Trophoblast cell (in vitro differentiated cells and primary cell): ENCODE measurements at regions not wholly inside any gene's neighbourhood (a gene's known extent, or its start where the extent isn't known, plus 50 kb on each side); places are given as distances from the start of the nearest gene placed in this dataset.

Source experiments
- DNase-seq, 2 donors: peaks; one replicate each; pipeline ENCODE4 v3.0.0-alpha.2; 2016
- H2AFZ ChIP-seq: 2 replicates; pipeline ENCODE4 v1.6.1; 2013; ENCODE audit warnings: low read length, moderate library complexity, mild to moderate bottlenecking; ENCODE audit not compliant: insufficient read depth, poor library complexity
- H2AK5ac ChIP-seq: 2 replicates; pipeline ENCODE4 v1.6.1; 2013; ENCODE audit warnings: mild to moderate bottlenecking, low read length
- H2BK120ac ChIP-seq: 2 replicates; pipeline ENCODE4 v1.6.1; 2013; ENCODE audit warnings: low read length, mild to moderate bottlenecking, moderate library complexity; ENCODE audit not compliant: insufficient read depth, poor library complexity
- H2BK12ac ChIP-seq: 2 replicates; pipeline ENCODE4 v1.6.1; 2013; ENCODE audit warnings: mild to moderate bottlenecking, low read length, moderate library complexity
- H2BK5ac ChIP-seq: 2 replicates; pipeline ENCODE4 v1.6.1; 2013; ENCODE audit warnings: low read length, low read depth, moderate library complexity, mild to moderate bottlenecking; ENCODE audit not compliant: poor library complexity
- H3K14ac ChIP-seq: 2 replicates; pipeline ENCODE4 v1.6.1; 2013; ENCODE audit warnings: mild to moderate bottlenecking, low read length
- H3K18ac ChIP-seq: 2 replicates; pipeline ENCODE4 v1.6.1; 2013; ENCODE audit warnings: mild to moderate bottlenecking, low read length
- H3K23ac ChIP-seq: 2 replicates; pipeline ENCODE4 v1.6.1; 2013; ENCODE audit warnings: low read length
- H3K27ac ChIP-seq: 2 replicates; pipeline ENCODE4 v1.5.1; 2013; ENCODE audit warnings: low read depth, mild to moderate bottlenecking, inconsistent platforms, low read length, moderate library complexity
- H3K27me3 ChIP-seq: 2 replicates; pipeline ENCODE4 v1.6.1; 2013; ENCODE audit warnings: inconsistent platforms, mild to moderate bottlenecking, low read length, moderate library complexity; ENCODE audit not compliant: insufficient read depth
- H3K36me3 ChIP-seq, 2 experiments: 1 replicate in 1 of 2; 2 replicates in 1 of 2; pipeline ENCODE4 v1.6.1; 2013; ENCODE audit warnings: low read length in 2 of 2, mild to moderate bottlenecking in 2 of 2, moderate library complexity in 1 of 2; ENCODE audit not compliant: insufficient read depth in 2 of 2, control insufficient read depth in 1 of 2
- H3K4ac ChIP-seq: 2 replicates; pipeline ENCODE4 v1.6.1; 2013; ENCODE audit warnings: low read depth, mild to moderate bottlenecking, low read length, moderate library complexity
- H3K4me1 ChIP-seq, 2 experiments: 1 replicate in 1 of 2; 2 replicates in 1 of 2; pipeline ENCODE4 v1.6.1; 2013; ENCODE audit warnings: low read length in 2 of 2, mild to moderate bottlenecking in 2 of 2, moderate library complexity in 1 of 2; ENCODE audit not compliant: insufficient read depth in 2 of 2, control insufficient read depth in 1 of 2
- H3K4me2 ChIP-seq: 2 replicates; pipeline ENCODE4 v1.6.1; 2013; ENCODE audit warnings: inconsistent platforms, mild to moderate bottlenecking, low read length, moderate library complexity
- H3K4me3 ChIP-seq: 2 replicates; pipeline ENCODE4 v1.5.1; 2013; ENCODE audit warnings: mild to moderate bottlenecking, low read depth, low read length, inconsistent platforms
- H3K79me1 ChIP-seq: one replicate; pipeline ENCODE4 v1.6.1; 2013; ENCODE audit warnings: low read length
- H3K79me2 ChIP-seq: 2 replicates; pipeline ENCODE4 v1.6.1; 2013; ENCODE audit warnings: low read length, mild to moderate bottlenecking; ENCODE audit not compliant: control insufficient read depth, insufficient read depth, poor library complexity
- H3K9ac ChIP-seq: 2 replicates; pipeline ENCODE4 v1.6.1; 2013; ENCODE audit warnings: mild to moderate bottlenecking, low read length
- H3K9me3 ChIP-seq: 2 replicates; pipeline ENCODE4 v1.6.1; 2013; ENCODE audit warnings: low read depth, mild to moderate bottlenecking, control low read depth, inconsistent platforms, low read length; ENCODE audit not compliant: insufficient read depth
- H4K12ac ChIP-seq: 2 replicates; pipeline ENCODE4 v1.6.1; 2013; ENCODE audit warnings: low read depth, mild to moderate bottlenecking, low read length, moderate library complexity
- H4K8ac ChIP-seq: 2 replicates; pipeline ENCODE4 v1.6.1; 2013; ENCODE audit warnings: low read depth, mild to moderate bottlenecking, low read length, moderate library complexity
- H4K91ac ChIP-seq: one replicate; pipeline ENCODE4 v1.6.1; 2013; ENCODE audit warnings: low read depth, mild to moderate bottlenecking, low read length, moderate library complexity
- WGBS: extraction: QIAGEN DNeasy Blood & Tissue Kit; methylation state at CpG from one replicate; pipeline ENCODE4 v1.1.7; 2013; ENCODE audit warnings: missing lambda C conversion rate; ENCODE audit not compliant: insufficient read length, insufficient coverage; ENCODE audit errors: extremely low coverage; 5-methylcytosine and 5-hydroxymethylcytosine counted together

GRCh38 chr6:119678961-119679360, 329.4 kb upstream of the MAN1A1 start:
- Histone ChIP-seq H4K12ac (no peak overlapping the region), H4K8ac (no peak overlapping the region), H3K14ac (no peak overlapping the region), H3K4me1 (no peaks in the 10 kb centered on the region), H3K36me3 (no peaks in the 10 kb centered on the region), H3K79me1 (no peaks in the 10 kb centered on the region), H3K27ac (no peak overlapping the region), H3K79me2 (no peaks in the 10 kb centered on the region), H3K18ac (no peak overlapping the region), H2BK12ac (no peak overlapping the region), H3K27me3 (no peaks in the 10 kb centered on the region), H3K4me3 (no peak overlapping the region), H2AFZ (no peak overlapping the region), H3K4me2 (no peak overlapping the region), H4K91ac (no peak overlapping the region), H3K23ac (no peak overlapping the region), H3K9ac (no peak overlapping the region), H3K9me3 (no peaks in the 10 kb centered on the region), H2BK120ac (no peak overlapping the region), H2BK5ac (no peak overlapping the region), H3K4ac (no peak overlapping the region), H2AK5ac (no peak overlapping the region)
- WGBS = 100% methylated on average over 2 of the region's 3 CpGs
- DNase-seq = no peak

DNA sequence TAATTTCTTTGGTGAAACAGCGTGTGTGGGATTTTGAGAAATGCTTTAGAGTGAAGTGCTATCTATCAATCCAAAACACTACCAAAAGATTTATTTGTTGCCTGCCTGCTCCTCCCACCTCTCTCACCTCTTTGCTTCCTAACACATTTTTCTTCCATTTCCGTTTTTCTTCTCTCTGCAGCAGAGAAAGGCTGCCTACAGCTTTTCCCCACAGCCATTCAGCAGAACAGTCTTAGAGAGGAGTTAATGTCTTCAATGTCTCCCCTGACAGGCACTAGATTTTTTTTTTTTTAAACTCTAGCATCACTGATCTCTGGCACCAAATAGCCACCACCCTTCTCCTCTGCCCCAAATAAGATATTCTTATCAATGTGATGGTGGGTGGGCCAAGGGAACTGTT, 327.8 kb upstream of the MAN1A1 start:
- no peak overlapping the region for H2AK5ac ChIP-seq
- WGBS = no CpG with 5 or more reads among the region's 2 CpGs
- H3K27ac ChIP-seq = no peak overlapping the region
- no peak overlapping the region for H3K4me3 ChIP-seq
- H3K36me3 ChIP-seq = no peaks in the 10 kb centered on the region
- no peak overlapping the region for H2BK5ac ChIP-seq
- no peak overlapping the region for H3K4me2 ChIP-seq
- DNase-seq = no peak
- H3K18ac ChIP-seq = no peak overlapping the region
- no peak overlapping the region for H4K91ac ChIP-seq
- no peak overlapping the region for H3K14ac ChIP-seq
- no peak overlapping the region for H2AFZ ChIP-seq
- no peak overlapping the region for H3K23ac ChIP-seq
- H4K8ac ChIP-seq = no peak overlapping the region
- no peaks in the 10 kb centered on the region for H3K79me2 ChIP-seq
- H3K4me1 ChIP-seq = no peaks in the 10 kb centered on the region
- no peak overlapping the region for H4K12ac ChIP-seq
- H2BK12ac ChIP-seq = no peak overlapping the region
- no peaks in the 10 kb centered on the region for H3K27me3 ChIP-seq
- H3K4ac ChIP-seq = no peak overlapping the region
- no peaks in the 10 kb centered on the region for H3K9me3 ChIP-seq
- no peak overlapping the region for H3K9ac ChIP-seq
- no peaks in the 10 kb centered on the region for H3K79me1 ChIP-seq
- no peak overlapping the region for H2BK120ac ChIP-seq

DNA sequence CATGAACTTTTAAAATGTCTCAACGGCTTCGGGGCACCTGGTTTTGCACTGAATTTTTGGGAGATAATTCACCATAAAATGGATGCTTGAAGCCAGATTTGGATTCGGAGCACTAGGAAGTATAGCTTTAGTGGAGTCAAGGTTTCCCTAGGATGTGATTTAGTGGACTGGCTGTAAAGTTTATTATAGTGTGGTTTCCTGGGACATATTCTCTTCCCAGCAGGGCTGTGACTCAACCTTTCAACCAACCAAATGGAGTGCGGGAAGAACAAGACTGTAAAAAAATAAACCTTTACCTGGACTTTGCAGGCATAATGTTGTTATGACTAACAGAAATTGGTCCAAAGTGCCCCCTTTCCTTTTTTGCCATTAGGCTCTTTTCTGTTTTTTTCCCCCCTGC, 327.4 kb upstream of the MAN1A1 start:
- DNase-seq = no peak
- Histone ChIP-seq H3K79me2 (no peaks in the 10 kb centered on the region), H4K8ac (no peak overlapping the region)

GRCh38 chr6:119676230-119676629, 326.7 kb upstream of the MAN1A1 start:
- Histone ChIP-seq H3K18ac (no peak overlapping the region), H3K4me2 (no peak overlapping the region), H3K9me3 (no peaks in the 10 kb centered on the region), H3K23ac (no peak overlapping the region), H2BK5ac (no peak overlapping the region), H3K14ac (no peak overlapping the region), H3K79me1 (no peaks in the 10 kb centered on the region), H2BK120ac (no peak overlapping the region), H4K8ac (no peak overlapping the region), H2AFZ (no peak overlapping the region), H3K4ac (no peak overlapping the region), H2BK12ac (no peak overlapping the region), H3K36me3 (no peaks in the 10 kb centered on the region), H3K4me1 (no peaks in the 10 kb centered on the region), H3K27ac (no peak overlapping the region), H4K91ac (no peak overlapping the region), H3K79me2 (no peaks in the 10 kb centered on the region), H3K4me3 (no peak overlapping the region), H3K9ac (no peak overlapping the region), H4K12ac (no peak overlapping the region), H3K27me3 (no peaks in the 10 kb centered on the region), H2AK5ac (no peak overlapping the region)
- WGBS = no CpG with 5 or more reads among the region's 1 CpG
- DNase-seq = no peak

More for the DNA sequence above, 327.4 kb upstream of the MAN1A1 start:
- no peak overlapping the region for H3K9ac ChIP-seq
- H2BK120ac ChIP-seq = no peak overlapping the region
- H3K27ac ChIP-seq = no peak overlapping the region
- H3K27me3 ChIP-seq = no peaks in the 10 kb centered on the region
- no peak overlapping the region for H2AK5ac ChIP-seq
- no peaks in the 10 kb centered on the region for H3K36me3 ChIP-seq
- H3K23ac ChIP-seq = no peak overlapping the region
- WGBS = no CpG with 5 or more reads among the region's 4 CpGs
- no peak overlapping the region for H2AFZ ChIP-seq
- H4K91ac ChIP-seq = no peak overlapping the region
- no peak overlapping the region for H3K4me3 ChIP-seq
- no peak overlapping the region for H3K18ac ChIP-seq
- no peak overlapping the region for H3K4ac ChIP-seq
- H2BK5ac ChIP-seq = no peak overlapping the region
- no peak overlapping the region for H4K12ac ChIP-seq
- no peaks in the 10 kb centered on the region for H3K79me1 ChIP-seq
- H3K9me3 ChIP-seq = no peaks in the 10 kb centered on the region
- H3K4me1 ChIP-seq = no peaks in the 10 kb centered on the region
- no peak overlapping the region for H3K4me2 ChIP-seq
- H3K14ac ChIP-seq = no peak overlapping the region
- H2BK12ac ChIP-seq = no peak overlapping the region
